Gastrocnemius medialis (tissue), 4 donors: ENCODE measurements at regions not wholly inside any gene's neighbourhood (a gene's known extent, or its start where the extent isn't known, plus 50 kb on each side); places are given as distances from the start of the nearest gene placed in this dataset.

Experiments used
- POLR2A ChIP-seq, 2 donors: fragments of 450-650 bp; IDR thresholded peaks; one replicate each; pipeline ENCODE4 v1.6.1; 2017; ENCODE audit warnings: antibody characterized with exemption in 2 of 2, mild to moderate bottlenecking in 2 of 2, moderate library complexity in 2 of 2
- TF ChIP-seq, protein P1 (sequence below), 5 experiments: fragments of 450-650 bp in 3 of 5; fragments of 200-600 bp in 2 of 5; sonication (generic) in 2 of 5; IDR thresholded peaks in 4 of 5; conservative IDR thresholded peaks in 1 of 5; 1 replicate in 4 of 5; 2 replicates in 1 of 5; pipeline ENCODE4 v1.5.1; 2016 to 2019; ENCODE audit warnings: antibody characterized with exemption in 5 of 5, mild to moderate bottlenecking in 3 of 5, moderate library complexity in 3 of 5

DNA sequence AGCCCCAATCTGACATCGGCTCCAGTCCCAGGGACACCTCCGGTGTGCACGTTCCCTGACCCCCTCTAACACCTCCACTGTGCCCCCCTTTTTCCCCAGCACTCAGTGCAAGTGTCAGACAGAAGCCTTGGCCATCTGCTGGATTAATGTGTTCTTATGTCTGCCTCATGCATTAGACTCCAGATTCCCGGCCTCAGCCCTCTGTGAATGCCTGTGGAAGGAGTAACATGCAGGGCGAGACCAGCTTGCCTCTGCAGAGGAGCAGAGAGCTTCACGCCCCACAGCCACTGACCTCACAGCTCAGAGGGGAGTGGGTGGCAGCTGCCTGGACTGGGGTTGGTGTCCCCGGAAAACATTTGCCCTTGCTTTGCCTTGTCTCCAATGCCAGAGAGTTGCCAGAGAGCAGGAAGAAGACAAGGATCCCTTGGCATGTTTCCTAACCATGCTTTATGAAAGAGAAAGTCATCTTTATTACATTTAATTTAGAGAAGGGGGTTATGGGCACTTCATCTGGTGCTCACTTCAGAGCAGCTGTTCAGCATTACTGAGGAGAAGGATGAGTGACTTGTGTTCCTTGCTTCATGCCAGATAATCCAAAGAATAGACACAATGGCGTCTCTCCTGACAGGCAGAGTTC, 91.6 kb upstream of the CXCL12 start:
- TF ChIP-seq, protein P1, sequence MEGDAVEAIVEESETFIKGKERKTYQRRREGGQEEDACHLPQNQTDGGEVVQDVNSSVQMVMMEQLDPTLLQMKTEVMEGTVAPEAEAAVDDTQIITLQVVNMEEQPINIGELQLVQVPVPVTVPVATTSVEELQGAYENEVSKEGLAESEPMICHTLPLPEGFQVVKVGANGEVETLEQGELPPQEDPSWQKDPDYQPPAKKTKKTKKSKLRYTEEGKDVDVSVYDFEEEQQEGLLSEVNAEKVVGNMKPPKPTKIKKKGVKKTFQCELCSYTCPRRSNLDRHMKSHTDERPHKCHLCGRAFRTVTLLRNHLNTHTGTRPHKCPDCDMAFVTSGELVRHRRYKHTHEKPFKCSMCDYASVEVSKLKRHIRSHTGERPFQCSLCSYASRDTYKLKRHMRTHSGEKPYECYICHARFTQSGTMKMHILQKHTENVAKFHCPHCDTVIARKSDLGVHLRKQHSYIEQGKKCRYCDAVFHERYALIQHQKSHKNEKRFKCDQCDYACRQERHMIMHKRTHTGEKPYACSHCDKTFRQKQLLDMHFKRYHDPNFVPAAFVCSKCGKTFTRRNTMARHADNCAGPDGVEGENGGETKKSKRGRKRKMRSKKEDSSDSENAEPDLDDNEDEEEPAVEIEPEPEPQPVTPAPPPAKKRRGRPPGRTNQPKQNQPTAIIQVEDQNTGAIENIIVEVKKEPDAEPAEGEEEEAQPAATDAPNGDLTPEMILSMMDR (IDR thresholded peaks at IDR 0.05 in 4 of 5, conservative IDR thresholded peaks at IDR 0.05 in 1 of 5), result no peak
- TF ChIP-seq POLR2A (IDR thresholded peaks at IDR 0.05), result no peak
